ENCODE measurements at regions not wholly inside any gene's neighbourhood (a gene's known extent, or its start where the extent isn't known, plus 50 kb on each side); places are given as distances from the start of the nearest gene placed in this dataset.
"Not testable (repeated sequence)": the region's sequence is repeated elsewhere in the genome, so short reads cannot be mapped to it uniquely, and the experiment has no call there.

GRCh38 chr14:48709277-48709785, 876.8 kb downstream of the RPS29 start:
- TF ChIP-seq EP300 (IDR thresholded peaks at IDR 0.05), result no peak
- TF ChIP-seq CTCF (IDR thresholded peaks at IDR 0.05), result no peak
- TF ChIP-seq POLR2A (IDR thresholded peaks at IDR 0.05), result no peak
- intact Hi-C loops (cut with DNase I), result no loop called here

GRCh38 chr14:48704639-48705038, 881.5 kb downstream of the RPS29 start:
- intact Hi-C loops (cut with DNase I), result no loop called here
- H3K36me3 ChIP-seq, result no peaks in the 10 kb centered on the region
- no peak for TF ChIP-seq CTCF (IDR thresholded peaks at IDR 0.05)
- TF ChIP-seq EP300 (IDR thresholded peaks at IDR 0.05), result no peak
- no peak for TF ChIP-seq POLR2A (IDR thresholded peaks at IDR 0.05)
- no peak overlapping the region for H3K4me3 ChIP-seq
- no peak for DNase-seq
- H3K9me3 ChIP-seq, result no peaks in the 10 kb centered on the region
- H3K4me1 ChIP-seq (ENCODE audit: insufficient read depth), result no peaks in the 10 kb centered on the region
- no peak overlapping the region for H3K27ac ChIP-seq
- H3K27me3 ChIP-seq, result no peaks in the 10 kb centered on the region

More at GRCh38 chr14:48709277-48709785, 876.8 kb downstream of the RPS29 start:
- no peak for DNase-seq
- Histone ChIP-seq H3K9me3 (no peaks in the 10 kb centered on the region), H3K4me3 (no peak overlapping the region), H3K27me3 (no peaks in the 10 kb centered on the region), H3K36me3 (no peaks in the 10 kb centered on the region), H3K4me1 (ENCODE audit: insufficient read depth) (no peaks in the 10 kb centered on the region), H3K27ac (no peak overlapping the region)
- WGBS, 3 donors, result 89 to 94% (median 90%) methylated on average over 1 of the region's 1 CpG

- TF ChIP-seq CTCF (IDR thresholded peaks at IDR 0.05), result no peak
- TF ChIP-seq POLR2A (IDR thresholded peaks at IDR 0.05), result no peak
- no peak for TF ChIP-seq EP300 (IDR thresholded peaks at IDR 0.05)
- DNase-seq, result no peak
- no peaks in the 10 kb centered on the region for H3K36me3 ChIP-seq
- WGBS, 3 donors, result 0 to 11% (median 3%) methylated on average over 2 of the region's 2 CpGs
- no peaks in the 10 kb centered on the region for H3K4me1 ChIP-seq (ENCODE audit: insufficient read depth)
- intact Hi-C loops (cut with DNase I), result no loop called here
- no peak overlapping the region for H3K4me3 ChIP-seq
- no peaks in the 10 kb centered on the region for H3K9me3 ChIP-seq
- H3K27me3 ChIP-seq, result no peaks in the 10 kb centered on the region
- no peak overlapping the region for H3K27ac ChIP-seq
Observed at GRCh38 chr14:48703728-48704467, 882.3 kb downstream of the RPS29 start.

GRCh38 chr14:48697362-48697761, 888.8 kb downstream of the RPS29 start:
- WGBS, 3 donors, result 92 to 94% (median 93%) methylated on average over 6 of the region's 6 CpGs
- H3K4me1 ChIP-seq (ENCODE audit: insufficient read depth); intact Hi-C loops (cut with DNase I); DNase-seq; H3K27ac ChIP-seq; H3K27me3 ChIP-seq; H3K4me3 ChIP-seq; H3K9me3 ChIP-seq; H3K36me3 ChIP-seq: not testable (repeated sequence)

- TF ChIP-seq POLR2A (IDR thresholded peaks at IDR 0.05), result no peak
- Histone ChIP-seq H3K4me3 (no peak overlapping the region), H3K27me3 (no peaks in the 10 kb centered on the region), H3K36me3 (no peaks in the 10 kb centered on the region), H3K27ac (no peak overlapping the region), H3K4me1 (ENCODE audit: insufficient read depth) (no peaks in the 10 kb centered on the region), H3K9me3 (no peaks in the 10 kb centered on the region)
- DNase-seq, result no peak
- intact Hi-C loops (cut with DNase I), result no loop called here
- 13 to 28% (median 23%) methylated on average over 1 of the region's 1 CpG for WGBS, 3 donors
Observed at GRCh38 chr14:48693793-48694192, 892.4 kb downstream of the RPS29 start.

Measured in ovary (tissue), 7 donors.